Retinal pigment epithelial cell (primary cell): ENCODE measurements at regions not wholly inside any gene's neighbourhood (a gene's known extent, or its start where the extent isn't known, plus 50 kb on each side); places are given as distances from the start of the nearest gene placed in this dataset.
"Not testable (repeated sequence)": the region's sequence is repeated elsewhere in the genome, so short reads cannot be mapped to it uniquely, and the experiment has no call there.

Source experiments
- DNase-seq: peaks from one replicate; pipeline ENCODE4 v3.0.0-alpha.2; 2010; ENCODE audit warnings: low read depth
- H3K4me3 ChIP-seq: 2 replicates; pipeline ENCODE4 v1.5.1; 2011; ENCODE audit warnings: mild to moderate bottlenecking, low read length, control low read depth, moderate library complexity
- CTCF ChIP-seq: conservative IDR thresholded peaks from 2 replicates; pipeline ENCODE4 v1.5.1; 2011; ENCODE audit warnings: low read depth, low read length, control low read depth, inconsistent platforms

- no peak for TF ChIP-seq CTCF
- no peak for DNase-seq
These were observed 63.0 kb upstream of the RGS1 start for GRCh38 chr1:192512426-192513162.

GRCh38 chr1:192513196-192513595 is 62.4 kb upstream of the RGS1 start:
- H3K4me3 ChIP-seq, result no peak overlapping the region
- no peak for TF ChIP-seq CTCF
- DNase-seq, result no peak

More at GRCh38 chr1:192512426-192513162, 63.0 kb upstream of the RGS1 start:
- H3K4me3 ChIP-seq, result no peak overlapping the region

- no peak for DNase-seq
- no peak for TF ChIP-seq CTCF
- H3K4me3 ChIP-seq, result no peak overlapping the region
These were observed 61.9 kb upstream of the RGS1 start for GRCh38 chr1:192513697-192514096.

- DNase-seq, result peak; percentile 81
- TF ChIP-seq CTCF, result no peak
- no peak overlapping the region for H3K4me3 ChIP-seq
These were observed 58.7 kb upstream of the RGS1 start for GRCh38 chr1:192516776-192517297.

- not testable (repeated sequence) for H3K4me3 ChIP-seq, DNase-seq
These were observed 57.7 kb upstream of the RGS1 start for GRCh38 chr1:192517716-192518355.

GRCh38 chr1:192518700-192519099 is 56.9 kb upstream of the RGS1 start:
- TF ChIP-seq CTCF, result no peak
- no peak for DNase-seq

GRCh38 chr1:192521734-192522133 is 53.8 kb upstream of the RGS1 start:
- TF ChIP-seq CTCF, result no peak
- DNase-seq, result no peak
- no peak overlapping the region for H3K4me3 ChIP-seq

More at GRCh38 chr1:192518700-192519099, 56.9 kb upstream of the RGS1 start:
- no peak overlapping the region for H3K4me3 ChIP-seq
